ENCODE measurements at regions not wholly inside any gene's neighbourhood (a gene's known extent, or its start where the extent isn't known, plus 50 kb on each side); places are given as distances from the start of the nearest gene placed in this dataset.

DNA sequence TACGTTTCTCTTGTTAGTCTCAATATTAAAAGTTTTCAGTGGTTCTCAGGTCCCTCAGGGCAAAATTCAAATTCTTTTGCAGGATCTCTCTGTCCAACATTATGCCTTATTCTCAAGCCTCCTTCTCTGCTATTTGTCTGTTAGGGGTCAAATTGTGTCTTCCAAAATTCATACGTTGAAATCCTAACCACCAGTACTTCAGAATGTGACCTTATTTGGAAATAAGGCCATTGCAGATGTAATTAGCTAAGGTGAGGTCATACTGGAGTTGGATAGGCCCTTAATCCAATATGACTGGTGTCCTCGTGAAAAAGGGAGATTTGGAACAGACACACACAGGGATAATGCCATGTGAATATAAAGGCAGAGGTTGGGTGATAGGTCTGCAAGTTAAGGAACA is 64.1 kb upstream of the ADGRF1 start:
- Histone ChIP-seq H3K27me3 (no peaks in the 10 kb centered on the region), H3K4me3 (no peak overlapping the region), H3K36me3 (no peaks in the 10 kb centered on the region), H3K27ac (no peak overlapping the region), H3K9me3 (no peaks in the 10 kb centered on the region), H3K4me1 (peaks cover 0 to 16% (median 5%) of the 10 kb centered on the region in 4 donors)
- no peak for DNase-seq
- WGBS, 2 donors (ENCODE audit: low coverage in 1 of 2) = 56 to 70% methylated on average over 1 to 3 of the region's 3 CpGs
- no peak for TF ChIP-seq POLR2AphosphoS5 (IDR thresholded peaks at IDR 0.05)
- TF ChIP-seq, protein P1, sequence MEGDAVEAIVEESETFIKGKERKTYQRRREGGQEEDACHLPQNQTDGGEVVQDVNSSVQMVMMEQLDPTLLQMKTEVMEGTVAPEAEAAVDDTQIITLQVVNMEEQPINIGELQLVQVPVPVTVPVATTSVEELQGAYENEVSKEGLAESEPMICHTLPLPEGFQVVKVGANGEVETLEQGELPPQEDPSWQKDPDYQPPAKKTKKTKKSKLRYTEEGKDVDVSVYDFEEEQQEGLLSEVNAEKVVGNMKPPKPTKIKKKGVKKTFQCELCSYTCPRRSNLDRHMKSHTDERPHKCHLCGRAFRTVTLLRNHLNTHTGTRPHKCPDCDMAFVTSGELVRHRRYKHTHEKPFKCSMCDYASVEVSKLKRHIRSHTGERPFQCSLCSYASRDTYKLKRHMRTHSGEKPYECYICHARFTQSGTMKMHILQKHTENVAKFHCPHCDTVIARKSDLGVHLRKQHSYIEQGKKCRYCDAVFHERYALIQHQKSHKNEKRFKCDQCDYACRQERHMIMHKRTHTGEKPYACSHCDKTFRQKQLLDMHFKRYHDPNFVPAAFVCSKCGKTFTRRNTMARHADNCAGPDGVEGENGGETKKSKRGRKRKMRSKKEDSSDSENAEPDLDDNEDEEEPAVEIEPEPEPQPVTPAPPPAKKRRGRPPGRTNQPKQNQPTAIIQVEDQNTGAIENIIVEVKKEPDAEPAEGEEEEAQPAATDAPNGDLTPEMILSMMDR (IDR thresholded peaks at IDR 0.05) = no peak
- TF ChIP-seq POLR2A (IDR thresholded peaks at IDR 0.05) = no peak
- no peak for TF ChIP-seq EP300 (IDR thresholded peaks at IDR 0.05; ENCODE audit: low read depth)
- in situ Hi-C loops (cut with MboI; ENCODE audit: low pct_ligation_motif_present in 1 of 4, low pct_unique_long_range_greater_than_20kb in 1 of 4, low sequenced_read_pairs in 3 of 4) (no loop called here), intact Hi-C loops (cut with DNase I; ENCODE audit: low total_unique reads) (no loop called here)

DNA sequence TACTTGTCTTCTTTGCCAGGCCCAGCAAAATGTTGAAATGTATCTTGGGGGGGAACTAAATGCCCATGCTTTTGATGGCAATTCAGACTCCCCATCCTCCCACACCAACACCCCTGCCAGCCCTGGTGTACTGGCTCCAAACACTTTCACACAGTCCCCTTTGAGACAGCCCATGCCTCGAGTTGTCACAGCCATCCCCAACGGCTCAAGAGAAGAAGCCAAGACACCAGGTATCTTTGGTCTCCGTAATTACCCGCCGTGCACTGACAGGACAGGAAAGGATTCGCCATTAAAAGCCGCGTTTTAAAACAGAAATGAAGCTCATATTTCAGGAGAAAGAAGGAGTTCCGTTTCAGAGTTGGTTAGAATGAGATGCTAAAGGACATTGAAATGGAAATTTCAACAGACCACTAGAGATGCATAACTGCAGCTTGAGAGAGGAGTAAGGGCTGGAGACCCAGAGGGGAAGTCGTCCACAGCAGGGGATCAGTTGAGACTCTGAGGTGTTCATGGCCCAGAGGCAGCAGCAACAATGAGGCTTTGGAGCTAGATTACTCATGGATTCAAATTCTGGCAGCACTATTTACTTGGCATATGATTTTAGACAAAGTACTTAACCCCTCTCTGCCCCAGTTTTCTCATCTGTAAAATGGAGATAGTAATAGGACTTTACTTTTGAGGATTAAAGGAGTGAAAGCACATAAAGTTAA is 63.5 kb upstream of the ADGRF1 start:
- peaks cover 0 to 16% (median 5%) of the 10 kb centered on the region in 4 donors for H3K4me1 ChIP-seq
- in situ Hi-C loops (cut with MboI; ENCODE audit: low pct_ligation_motif_present in 1 of 4, low pct_unique_long_range_greater_than_20kb in 1 of 4, low sequenced_read_pairs in 3 of 4) (no loop called here), intact Hi-C loops (cut with DNase I; ENCODE audit: low total_unique reads) (no loop called here)
- 77 to 86% methylated on average over 7 to 10 of the region's 10 CpGs for WGBS, 2 donors (ENCODE audit: low coverage in 1 of 2)
- H3K9me3 ChIP-seq = no peaks in the 10 kb centered on the region
- no peaks in the 10 kb centered on the region for H3K36me3 ChIP-seq
- H3K27ac ChIP-seq = no peak overlapping the region
- DNase-seq = no peak
- no peaks in the 10 kb centered on the region for H3K27me3 ChIP-seq
- H3K4me3 ChIP-seq = no peak overlapping the region
- TF ChIP-seq, protein P1 (IDR thresholded peaks at IDR 0.05) = no peak
- TF ChIP-seq POLR2AphosphoS5 (IDR thresholded peaks at IDR 0.05) (no peak), POLR2A (IDR thresholded peaks at IDR 0.05) (no peak), EP300 (IDR thresholded peaks at IDR 0.05; ENCODE audit: low read depth) (no peak)

DNA sequence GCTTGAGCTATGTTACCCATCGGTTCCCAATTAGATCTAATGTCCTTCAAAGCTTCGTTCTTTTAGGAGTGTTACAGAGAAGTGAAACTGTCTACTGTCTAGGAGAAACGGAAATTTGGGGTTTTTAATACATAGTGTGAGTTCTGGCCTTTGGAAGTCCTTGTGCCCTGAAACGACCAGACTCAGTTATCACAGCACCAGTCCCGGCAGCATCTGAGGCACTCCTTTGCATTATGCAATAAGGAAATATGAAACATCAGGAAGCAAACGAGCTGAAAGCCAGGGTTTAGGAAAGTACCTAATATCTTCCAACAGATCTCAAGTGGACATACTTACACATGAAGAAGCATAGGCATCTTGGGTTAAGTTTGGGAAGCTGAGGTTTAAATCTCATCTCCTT is 61.8 kb upstream of the ADGRF1 start:
- H3K27ac ChIP-seq = peak overlapping the region in 3 of 4 donors; percentile 60 to 70 (median 65)
- H3K4me3 ChIP-seq = no peak overlapping the region
- intact Hi-C loops (cut with DNase I; ENCODE audit: low total_unique reads) (no loop called here), in situ Hi-C loops (cut with MboI; ENCODE audit: low pct_ligation_motif_present in 1 of 4, low pct_unique_long_range_greater_than_20kb in 1 of 4, low sequenced_read_pairs in 3 of 4) (no loop called here)
- no peaks in the 10 kb centered on the region for H3K9me3 ChIP-seq
- no peaks in the 10 kb centered on the region for H3K27me3 ChIP-seq
- no peaks in the 10 kb centered on the region for H3K36me3 ChIP-seq
- peak; percentile 53 for DNase-seq
- 34 to 50% methylated on average over 3 to 6 of the region's 6 CpGs for WGBS, 2 donors (ENCODE audit: low coverage in 1 of 2)
- H3K4me1 ChIP-seq = peaks cover 0 to 16% (median 5%) of the 10 kb centered on the region in 4 donors
- TF ChIP-seq POLR2AphosphoS5 (IDR thresholded peaks at IDR 0.05) (peak in 1 of 3 donors; percentile 28), EP300 (IDR thresholded peaks at IDR 0.05; ENCODE audit: low read depth) (no peak)

DNA sequence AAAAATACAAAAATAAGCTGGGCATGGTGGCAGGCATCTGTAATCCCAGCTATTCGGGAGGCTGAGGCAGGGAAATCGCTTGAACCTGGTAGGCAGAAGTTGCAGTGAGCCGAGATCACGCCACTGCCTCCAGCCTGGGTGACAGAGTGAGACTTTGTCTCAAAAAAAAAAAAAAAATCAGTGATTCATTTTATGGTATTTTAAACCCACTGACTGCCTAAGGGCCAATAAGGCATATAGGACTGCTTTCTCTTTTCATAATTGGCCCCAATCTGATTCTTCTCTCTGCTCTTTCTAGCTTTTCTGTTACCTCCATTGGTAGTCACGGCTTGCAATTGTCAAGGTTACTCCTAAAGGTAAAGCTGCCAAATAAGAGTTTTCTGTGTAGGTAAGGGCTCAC is 60.2 kb upstream of the ADGRF1 start:
- no peak for DNase-seq
- no peaks in the 10 kb centered on the region for H3K27me3 ChIP-seq
- H3K9me3 ChIP-seq = no peaks in the 10 kb centered on the region
- no peak overlapping the region for H3K4me3 ChIP-seq
- no peak for TF ChIP-seq EP300 (IDR thresholded peaks at IDR 0.05; ENCODE audit: low read depth)
- TF ChIP-seq, protein P1 (IDR thresholded peaks at IDR 0.05) = no peak
- no peak for TF ChIP-seq POLR2A (IDR thresholded peaks at IDR 0.05)
- no peak for TF ChIP-seq POLR2AphosphoS5 (IDR thresholded peaks at IDR 0.05)
- no peak overlapping the region for H3K27ac ChIP-seq
- H3K36me3 ChIP-seq = no peaks in the 10 kb centered on the region
- in situ Hi-C loops (cut with MboI; ENCODE audit: low pct_ligation_motif_present in 1 of 4, low pct_unique_long_range_greater_than_20kb in 1 of 4, low sequenced_read_pairs in 3 of 4) (no loop called here), intact Hi-C loops (cut with DNase I; ENCODE audit: low total_unique reads) (no loop called here)
- peaks cover 3 to 25% (median 7%) of the 10 kb centered on the region in 4 donors for H3K4me1 ChIP-seq
- 93% methylated on average over 2 to 5 of the region's 5 CpGs for WGBS, 2 donors (ENCODE audit: low coverage in 1 of 2)
